ENCODE measurements at regions not wholly inside any gene's neighbourhood (a gene's known extent, or its start where the extent isn't known, plus 50 kb on each side); places are given as distances from the start of the nearest gene placed in this dataset.

- DNase-seq (ENCODE audit: low read depth in 2 of 2) = peak in 1 of 2 donors; percentile 53
- H3K4me2 ChIP-seq (ENCODE audit: extremely low read depth, insufficient read depth, low read length) = no peak overlapping the region
- H4K20me1 ChIP-seq (ENCODE audit: control insufficient read depth, extremely low read depth, insufficient read depth, low read length) = no peaks in the 10 kb centered on the region
- H3K4me1 ChIP-seq (ENCODE audit: control insufficient read depth, extremely low read depth, insufficient read depth, low read length) = no peaks in the 10 kb centered on the region
- no peak overlapping the region for H2AFZ ChIP-seq (ENCODE audit: low read length)
- TF ChIP-seq EZH2 (IDR thresholded peaks at IDR 0.05; ENCODE audit: low read length, missing control alignments) = no peak
- TF ChIP-seq, protein P1, sequence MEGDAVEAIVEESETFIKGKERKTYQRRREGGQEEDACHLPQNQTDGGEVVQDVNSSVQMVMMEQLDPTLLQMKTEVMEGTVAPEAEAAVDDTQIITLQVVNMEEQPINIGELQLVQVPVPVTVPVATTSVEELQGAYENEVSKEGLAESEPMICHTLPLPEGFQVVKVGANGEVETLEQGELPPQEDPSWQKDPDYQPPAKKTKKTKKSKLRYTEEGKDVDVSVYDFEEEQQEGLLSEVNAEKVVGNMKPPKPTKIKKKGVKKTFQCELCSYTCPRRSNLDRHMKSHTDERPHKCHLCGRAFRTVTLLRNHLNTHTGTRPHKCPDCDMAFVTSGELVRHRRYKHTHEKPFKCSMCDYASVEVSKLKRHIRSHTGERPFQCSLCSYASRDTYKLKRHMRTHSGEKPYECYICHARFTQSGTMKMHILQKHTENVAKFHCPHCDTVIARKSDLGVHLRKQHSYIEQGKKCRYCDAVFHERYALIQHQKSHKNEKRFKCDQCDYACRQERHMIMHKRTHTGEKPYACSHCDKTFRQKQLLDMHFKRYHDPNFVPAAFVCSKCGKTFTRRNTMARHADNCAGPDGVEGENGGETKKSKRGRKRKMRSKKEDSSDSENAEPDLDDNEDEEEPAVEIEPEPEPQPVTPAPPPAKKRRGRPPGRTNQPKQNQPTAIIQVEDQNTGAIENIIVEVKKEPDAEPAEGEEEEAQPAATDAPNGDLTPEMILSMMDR (conservative IDR thresholded peaks at IDR 0.05 in 1 of 2, IDR thresholded peaks at IDR 0.05 in 1 of 2; ENCODE audit: low read depth in 1 of 2, low read length in 2 of 2) = no peak
- H3K4me3 ChIP-seq (replicated peaks in 1 of 4; ENCODE audit: control extremely low read depth in 1 of 4, insufficient read depth in 1 of 4, low read depth in 3 of 4, low read length in 4 of 4) = no peak overlapping the region
- H3K9ac ChIP-seq (ENCODE audit: insufficient read depth, low read length) = no peak overlapping the region
- no peaks in the 10 kb centered on the region for H3K9me3 ChIP-seq (ENCODE audit: control insufficient read depth, insufficient read depth, low read depth, low read length)
- no peaks in the 10 kb centered on the region for H3K36me3 ChIP-seq (ENCODE audit: control insufficient read depth, insufficient read depth, low read length)
- H3K27me3 ChIP-seq (ENCODE audit: control insufficient read depth, insufficient read depth, low read length) = no peaks in the 10 kb centered on the region
- H3K79me2 ChIP-seq (ENCODE audit: control insufficient read depth, insufficient read depth, low read length) = no peaks in the 10 kb centered on the region
- H3K27ac ChIP-seq (ENCODE audit: insufficient read depth, low read length) = no peak overlapping the region
Observed at GRCh38 chr12:25743679-25744215, 190.7 kb upstream of the LMNTD1 start.

GRCh38 chr12:25744313-25744712, 191.2 kb upstream of the LMNTD1 start:
- TF ChIP-seq, protein P1 (conservative IDR thresholded peaks at IDR 0.05 in 1 of 2, IDR thresholded peaks at IDR 0.05 in 1 of 2; ENCODE audit: low read depth in 1 of 2, low read length in 2 of 2) = no peak
- no peak for TF ChIP-seq EZH2 (IDR thresholded peaks at IDR 0.05; ENCODE audit: low read length, missing control alignments)
- no peak overlapping the region for H3K4me3 ChIP-seq (replicated peaks in 1 of 4; ENCODE audit: control extremely low read depth in 1 of 4, insufficient read depth in 1 of 4, low read depth in 3 of 4, low read length in 4 of 4)
- no peaks in the 10 kb centered on the region for H4K20me1 ChIP-seq (ENCODE audit: control insufficient read depth, extremely low read depth, insufficient read depth, low read length)
- no peak overlapping the region for H3K27ac ChIP-seq (ENCODE audit: insufficient read depth, low read length)
- DNase-seq (ENCODE audit: low read depth in 2 of 2) = peak in 1 of 2 donors; percentile 62
- no peaks in the 10 kb centered on the region for H3K36me3 ChIP-seq (ENCODE audit: control insufficient read depth, insufficient read depth, low read length)
- no peak overlapping the region for H3K4me2 ChIP-seq (ENCODE audit: extremely low read depth, insufficient read depth, low read length)
- H3K9ac ChIP-seq (ENCODE audit: insufficient read depth, low read length) = no peak overlapping the region
- H3K4me1 ChIP-seq (ENCODE audit: control insufficient read depth, extremely low read depth, insufficient read depth, low read length) = no peaks in the 10 kb centered on the region
- no peaks in the 10 kb centered on the region for H3K27me3 ChIP-seq (ENCODE audit: control insufficient read depth, insufficient read depth, low read length)
- H2AFZ ChIP-seq (ENCODE audit: low read length) = no peak overlapping the region
- H3K79me2 ChIP-seq (ENCODE audit: control insufficient read depth, insufficient read depth, low read length) = no peaks in the 10 kb centered on the region
- no peaks in the 10 kb centered on the region for H3K9me3 ChIP-seq (ENCODE audit: control insufficient read depth, insufficient read depth, low read depth, low read length)

DNA sequence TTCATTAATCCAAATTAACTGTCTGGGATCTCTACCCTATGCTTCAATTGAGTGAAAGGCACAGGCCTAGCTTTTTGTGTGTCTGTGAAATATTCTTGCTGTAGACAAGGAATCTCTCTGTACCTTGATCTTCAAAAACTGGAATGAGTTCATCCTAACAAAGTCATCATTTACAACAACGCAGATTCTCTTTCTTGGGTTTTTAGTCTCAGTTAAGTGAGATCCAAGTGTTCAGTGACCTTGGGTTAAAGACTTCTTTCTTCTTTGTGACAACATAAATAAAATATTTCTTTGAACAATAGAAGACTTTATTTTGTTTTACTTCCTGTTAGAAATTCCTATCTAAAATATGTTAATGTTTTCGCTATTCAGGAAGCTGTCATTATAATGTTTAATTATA, 192.2 kb upstream of the LMNTD1 start:
- H3K9ac ChIP-seq (ENCODE audit: insufficient read depth, low read length) = no peak overlapping the region
- H3K4me1 ChIP-seq (ENCODE audit: control insufficient read depth, extremely low read depth, insufficient read depth, low read length) = no peaks in the 10 kb centered on the region
- H3K9me3 ChIP-seq (ENCODE audit: control insufficient read depth, insufficient read depth, low read depth, low read length) = no peaks in the 10 kb centered on the region
- no peak for DNase-seq (ENCODE audit: low read depth in 2 of 2)
- no peak overlapping the region for H3K4me2 ChIP-seq (ENCODE audit: extremely low read depth, insufficient read depth, low read length)
- no peak overlapping the region for H2AFZ ChIP-seq (ENCODE audit: low read length)
- H3K79me2 ChIP-seq (ENCODE audit: control insufficient read depth, insufficient read depth, low read length) = no peaks in the 10 kb centered on the region
- no peaks in the 10 kb centered on the region for H3K27me3 ChIP-seq (ENCODE audit: control insufficient read depth, insufficient read depth, low read length)
- H3K27ac ChIP-seq (ENCODE audit: insufficient read depth, low read length) = no peak overlapping the region
- no peaks in the 10 kb centered on the region for H3K36me3 ChIP-seq (ENCODE audit: control insufficient read depth, insufficient read depth, low read length)
- no peak for TF ChIP-seq EZH2 (IDR thresholded peaks at IDR 0.05; ENCODE audit: low read length, missing control alignments)
- TF ChIP-seq, protein P1 (conservative IDR thresholded peaks at IDR 0.05 in 1 of 2, IDR thresholded peaks at IDR 0.05 in 1 of 2; ENCODE audit: low read depth in 1 of 2, low read length in 2 of 2) = no peak
- H4K20me1 ChIP-seq (ENCODE audit: control insufficient read depth, extremely low read depth, insufficient read depth, low read length) = no peaks in the 10 kb centered on the region
- H3K4me3 ChIP-seq (replicated peaks in 1 of 4; ENCODE audit: control extremely low read depth in 1 of 4, insufficient read depth in 1 of 4, low read depth in 3 of 4, low read length in 4 of 4) = no peak overlapping the region

Data from fibroblast of lung (primary cell).